ENCODE measurements at regions not wholly inside any gene's neighbourhood (a gene's known extent, or its start where the extent isn't known, plus 50 kb on each side); places are given as distances from the start of the nearest gene placed in this dataset.
A peak's percentile ranks its signal among the peaks of the same experiment; 100 is the strongest.

DNA sequence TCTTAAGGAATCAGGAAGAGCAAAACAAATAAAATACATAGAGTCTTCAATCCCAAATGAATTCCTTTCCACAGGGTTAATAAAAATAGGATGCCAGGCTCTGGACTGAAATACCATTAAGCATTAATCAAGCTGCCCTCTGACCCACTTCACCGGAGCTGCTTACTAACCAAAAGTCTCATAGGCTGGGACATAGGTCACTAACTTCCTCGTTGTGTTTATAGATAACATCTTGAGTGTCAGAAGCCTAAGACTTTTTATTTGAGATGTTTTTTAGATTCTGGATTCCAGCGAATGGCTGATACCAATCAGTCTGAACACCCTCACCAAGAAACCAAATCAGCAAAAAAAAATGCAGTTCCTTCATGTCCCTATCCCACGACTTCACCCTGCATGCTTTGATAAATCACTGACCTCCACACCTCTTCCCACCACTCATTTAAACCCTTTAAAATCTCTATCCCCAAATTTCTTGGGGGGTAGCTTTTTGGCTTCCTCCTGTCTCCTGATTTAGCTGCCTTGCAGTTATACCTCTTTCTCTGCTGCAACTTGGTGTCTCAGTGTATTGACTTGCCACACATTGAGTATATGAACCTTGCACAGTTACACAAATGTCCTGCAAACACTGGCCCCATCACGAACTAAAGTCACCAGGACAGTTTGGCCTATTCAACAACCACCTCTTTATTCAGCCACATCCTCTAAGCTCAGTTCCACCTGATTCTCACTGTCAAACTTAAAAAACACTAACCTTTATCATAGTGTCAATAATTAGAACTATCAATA is 399.3 kb downstream of the METTL4 start:
- H3K27me3 ChIP-seq (replicated peaks; ENCODE audit: insufficient read depth) = no peaks in the 10 kb centered on the region
- H3K27ac ChIP-seq = no peak overlapping the region

DNA sequence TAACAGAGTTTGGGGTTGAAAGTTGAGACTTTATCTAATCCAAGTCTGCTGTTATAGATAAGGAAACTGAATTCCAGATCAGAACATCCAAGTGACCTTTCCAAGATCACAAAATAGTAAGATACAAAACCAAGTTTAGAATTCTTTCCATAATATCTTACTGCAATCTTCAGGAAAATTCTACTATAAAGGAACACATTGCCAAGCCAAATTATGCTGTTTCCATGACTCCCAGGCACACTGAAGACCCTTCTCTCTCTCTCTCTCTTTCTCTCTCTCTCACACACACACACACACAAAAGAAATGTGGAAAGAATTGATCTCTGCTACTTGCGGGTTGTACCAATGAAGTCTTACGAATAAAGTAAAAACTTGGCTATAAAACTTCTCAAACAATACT is 398.4 kb downstream of the METTL4 start:
- in situ Hi-C loops (cut with MboI) = no loop called here
- H3K79me2 ChIP-seq (ENCODE audit: insufficient read depth) = no peaks in the 10 kb centered on the region
- no peaks in the 10 kb centered on the region for H3K9me2 ChIP-seq (ENCODE audit: insufficient read depth)
- no peak for TF ChIP-seq EZH2phosphoT487 (IDR thresholded peaks at IDR 0.05; ENCODE audit: insufficient read depth, low read depth)
- no peak for TF ChIP-seq EZH2 (IDR thresholded peaks at IDR 0.05; ENCODE audit: insufficient read depth, poor library complexity, severe bottlenecking)
- H3K9me3 ChIP-seq (ENCODE audit: low read depth) = no peaks in the 10 kb centered on the region
- no peaks in the 10 kb centered on the region for H4K20me1 ChIP-seq (ENCODE audit: insufficient read depth)
- H3K9ac ChIP-seq = no peak overlapping the region
- H3K27me3 ChIP-seq (replicated peaks; ENCODE audit: insufficient read depth) = no peaks in the 10 kb centered on the region
- H3F3A ChIP-seq (ENCODE audit: insufficient read depth) = no peaks in the 10 kb centered on the region
- 43 to 48% methylated on average over 2 of the region's 2 CpGs for WGBS, 2 experiments (ENCODE audit: low coverage in 1 of 2, low lambda C conversion rate in 2 of 2, missing lambda C conversion rate in 2 of 2)
- no peak for DNase-seq
- no peaks in the 10 kb centered on the region for H3K4me1 ChIP-seq (ENCODE audit: insufficient read depth)
- no peaks in the 10 kb centered on the region for H3K36me3 ChIP-seq (ENCODE audit: low read depth)
- no peak overlapping the region for H3K27ac ChIP-seq
- no peak overlapping the region for H2AFZ ChIP-seq
- H3K4me2 ChIP-seq (ENCODE audit: unreplicated experiment) = no peak overlapping the region
- no peak overlapping the region for H3K4me3 ChIP-seq

More for the DNA sequence above, 399.3 kb downstream of the METTL4 start:
- Histone ChIP-seq H3K79me2 (ENCODE audit: insufficient read depth) (no peaks in the 10 kb centered on the region), H3K36me3 (ENCODE audit: low read depth) (no peaks in the 10 kb centered on the region), H4K20me1 (ENCODE audit: insufficient read depth) (no peaks in the 10 kb centered on the region), H3K9me2 (ENCODE audit: insufficient read depth) (no peaks in the 10 kb centered on the region), H3K4me1 (ENCODE audit: insufficient read depth) (no peaks in the 10 kb centered on the region), H3K9ac (no peak overlapping the region), H2AFZ (no peak overlapping the region), H3F3A (ENCODE audit: insufficient read depth) (no peaks in the 10 kb centered on the region), H3K9me3 (ENCODE audit: low read depth) (no peaks in the 10 kb centered on the region), H3K4me3 (no peak overlapping the region), H3K4me2 (ENCODE audit: unreplicated experiment) (no peak overlapping the region)
- WGBS, 2 experiments (ENCODE audit: low coverage in 1 of 2, low lambda C conversion rate in 2 of 2, missing lambda C conversion rate in 2 of 2) = 3 to 9% methylated on average over 5 of the region's 5 CpGs
- in situ Hi-C loops (cut with MboI) = no loop called here
- no peak for TF ChIP-seq EZH2phosphoT487 (IDR thresholded peaks at IDR 0.05; ENCODE audit: insufficient read depth, low read depth)
- no peak for TF ChIP-seq EZH2 (IDR thresholded peaks at IDR 0.05; ENCODE audit: insufficient read depth, poor library complexity, severe bottlenecking)
- DNase-seq = no peak

DNA sequence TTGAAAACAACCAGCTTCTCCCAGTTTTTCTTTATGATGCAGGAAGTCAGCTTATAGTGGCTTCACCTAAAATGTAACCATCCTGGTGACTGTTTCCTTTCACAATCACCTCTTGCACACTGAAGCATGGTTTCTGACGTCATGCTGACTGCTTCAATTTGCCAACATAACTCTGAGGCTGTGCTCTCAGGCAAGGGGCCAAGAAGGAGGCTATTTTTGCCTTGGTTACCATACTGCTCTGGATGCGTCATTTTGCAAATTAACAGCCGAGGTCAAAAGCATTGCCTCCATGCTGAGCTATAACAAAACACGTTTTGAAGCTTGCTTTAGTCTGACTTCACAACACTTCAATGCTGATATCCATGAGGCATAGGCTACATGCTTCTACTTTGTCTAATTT is 397.8 kb downstream of the METTL4 start:
- TF ChIP-seq EZH2 (IDR thresholded peaks at IDR 0.05; ENCODE audit: insufficient read depth, poor library complexity, severe bottlenecking) (no peak), EZH2phosphoT487 (IDR thresholded peaks at IDR 0.05; ENCODE audit: insufficient read depth, low read depth) (no peak)
- in situ Hi-C loops (cut with MboI) = no loop called here
- WGBS, 2 experiments (ENCODE audit: low coverage in 1 of 2, low lambda C conversion rate in 2 of 2, missing lambda C conversion rate in 2 of 2) = 7 to 11% methylated on average over 4 of the region's 4 CpGs
- no peaks in the 10 kb centered on the region for H3F3A ChIP-seq (ENCODE audit: insufficient read depth)
- H3K9me3 ChIP-seq (ENCODE audit: low read depth) = no peaks in the 10 kb centered on the region
- no peak overlapping the region for H2AFZ ChIP-seq
- no peaks in the 10 kb centered on the region for H3K36me3 ChIP-seq (ENCODE audit: low read depth)
- no peak overlapping the region for H3K4me3 ChIP-seq
- DNase-seq = peak; percentile 55
- no peaks in the 10 kb centered on the region for H3K9me2 ChIP-seq (ENCODE audit: insufficient read depth)
- no peaks in the 10 kb centered on the region for H3K79me2 ChIP-seq (ENCODE audit: insufficient read depth)
- no peaks in the 10 kb centered on the region for H3K4me1 ChIP-seq (ENCODE audit: insufficient read depth)
- no peak overlapping the region for H3K9ac ChIP-seq
- no peak overlapping the region for H3K27ac ChIP-seq
- H3K4me2 ChIP-seq (ENCODE audit: unreplicated experiment) = no peak overlapping the region
- no peaks in the 10 kb centered on the region for H3K27me3 ChIP-seq (replicated peaks; ENCODE audit: insufficient read depth)
- no peaks in the 10 kb centered on the region for H4K20me1 ChIP-seq (ENCODE audit: insufficient read depth)

DNA sequence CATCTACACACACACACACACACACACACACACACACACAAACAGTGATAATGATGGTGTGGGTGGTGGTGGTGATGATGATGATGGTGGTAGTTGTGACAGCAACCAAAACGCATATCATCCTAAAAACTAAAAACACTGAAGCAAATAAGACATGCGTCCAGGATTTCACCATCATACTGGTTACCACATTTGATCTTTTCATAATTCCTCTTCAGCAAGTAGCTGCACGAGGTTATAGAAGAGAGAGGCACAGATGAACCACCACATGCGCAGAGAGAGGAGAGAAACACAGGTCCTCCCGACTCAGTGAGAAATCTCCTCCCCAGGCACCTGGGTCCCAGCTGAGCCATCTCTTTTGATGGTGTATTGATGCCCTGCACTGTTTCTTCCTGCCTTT is 393.3 kb downstream of the METTL4 start:
- Histone ChIP-seq H3K36me3 (ENCODE audit: low read depth) (no peaks in the 10 kb centered on the region), H4K20me1 (ENCODE audit: insufficient read depth) (no peaks in the 10 kb centered on the region), H3K27ac (no peak overlapping the region), H3K27me3 (replicated peaks; ENCODE audit: insufficient read depth) (no peaks in the 10 kb centered on the region), H3K4me2 (ENCODE audit: unreplicated experiment) (no peak overlapping the region), H3K9ac (no peak overlapping the region), H3K9me2 (ENCODE audit: insufficient read depth) (no peaks in the 10 kb centered on the region), H2AFZ (no peak overlapping the region), H3F3A (ENCODE audit: insufficient read depth) (no peaks in the 10 kb centered on the region), H3K4me1 (ENCODE audit: insufficient read depth) (no peaks in the 10 kb centered on the region), H3K4me3 (no peak overlapping the region), H3K9me3 (ENCODE audit: low read depth) (no peaks in the 10 kb centered on the region), H3K79me2 (ENCODE audit: insufficient read depth) (no peaks in the 10 kb centered on the region)
- in situ Hi-C loops (cut with MboI) = no loop called here
- no peak for DNase-seq
- WGBS, 2 experiments (ENCODE audit: low coverage in 1 of 2, low lambda C conversion rate in 2 of 2, missing lambda C conversion rate in 2 of 2) = 6 to 7% methylated on average over 5 of the region's 5 CpGs
- no peak for TF ChIP-seq EZH2 (IDR thresholded peaks at IDR 0.05; ENCODE audit: insufficient read depth, poor library complexity, severe bottlenecking)
- TF ChIP-seq EZH2phosphoT487 (IDR thresholded peaks at IDR 0.05; ENCODE audit: insufficient read depth, low read depth) = no peak
